ENCODE measurements at regions not wholly inside any gene's neighbourhood (a gene's known extent, or its start where the extent isn't known, plus 50 kb on each side); places are given as distances from the start of the nearest gene placed in this dataset.

- TF ChIP-seq CTCF (IDR thresholded peaks at IDR 0.05) (no peak), POLR2A (IDR thresholded peaks at IDR 0.05) (no peak)
Measured at GRCh38 chr10:128499486-128499885, 373.3 kb upstream of the MKI67 start.
